ENCODE measurements at regions not wholly inside any gene's neighbourhood (a gene's known extent, or its start where the extent isn't known, plus 50 kb on each side); places are given as distances from the start of the nearest gene placed in this dataset.

DNA sequence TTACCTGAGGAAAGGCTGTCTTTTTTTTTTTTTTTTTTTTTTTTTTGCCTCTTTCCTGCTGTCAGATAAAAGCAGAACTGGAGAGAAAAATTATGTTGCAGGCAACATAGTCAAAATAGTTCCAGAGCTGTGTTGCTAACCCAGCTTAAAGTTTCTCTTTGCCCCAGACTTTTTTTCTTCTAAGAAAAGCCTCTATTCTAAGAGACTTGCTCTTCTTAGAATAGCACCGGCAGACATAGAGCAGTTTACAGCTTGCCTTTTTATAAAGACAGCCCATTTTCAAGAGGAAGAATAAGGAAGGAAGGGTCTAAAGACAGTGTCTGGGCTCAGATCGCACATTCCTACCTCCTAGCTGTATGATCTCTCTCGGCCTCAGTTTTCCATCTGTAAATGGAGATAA is 88.7 kb downstream of the TENT5C start:
- no peak for TF ChIP-seq EZH2 (optimal IDR thresholded peaks at IDR 0.05; ENCODE audit: low read depth, low read length)
- TF ChIP-seq, protein P1, sequence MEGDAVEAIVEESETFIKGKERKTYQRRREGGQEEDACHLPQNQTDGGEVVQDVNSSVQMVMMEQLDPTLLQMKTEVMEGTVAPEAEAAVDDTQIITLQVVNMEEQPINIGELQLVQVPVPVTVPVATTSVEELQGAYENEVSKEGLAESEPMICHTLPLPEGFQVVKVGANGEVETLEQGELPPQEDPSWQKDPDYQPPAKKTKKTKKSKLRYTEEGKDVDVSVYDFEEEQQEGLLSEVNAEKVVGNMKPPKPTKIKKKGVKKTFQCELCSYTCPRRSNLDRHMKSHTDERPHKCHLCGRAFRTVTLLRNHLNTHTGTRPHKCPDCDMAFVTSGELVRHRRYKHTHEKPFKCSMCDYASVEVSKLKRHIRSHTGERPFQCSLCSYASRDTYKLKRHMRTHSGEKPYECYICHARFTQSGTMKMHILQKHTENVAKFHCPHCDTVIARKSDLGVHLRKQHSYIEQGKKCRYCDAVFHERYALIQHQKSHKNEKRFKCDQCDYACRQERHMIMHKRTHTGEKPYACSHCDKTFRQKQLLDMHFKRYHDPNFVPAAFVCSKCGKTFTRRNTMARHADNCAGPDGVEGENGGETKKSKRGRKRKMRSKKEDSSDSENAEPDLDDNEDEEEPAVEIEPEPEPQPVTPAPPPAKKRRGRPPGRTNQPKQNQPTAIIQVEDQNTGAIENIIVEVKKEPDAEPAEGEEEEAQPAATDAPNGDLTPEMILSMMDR (IDR thresholded peaks at IDR 0.05; ENCODE audit: low read length): no peak
- no peak for TF ChIP-seq EZH2phosphoT487 (IDR thresholded peaks at IDR 0.05; ENCODE audit: low read length)

All from MM.1S (cell line).